ENCODE measurements at regions not wholly inside any gene's neighbourhood (a gene's known extent, or its start where the extent isn't known, plus 50 kb on each side); places are given as distances from the start of the nearest gene placed in this dataset.

DNA sequence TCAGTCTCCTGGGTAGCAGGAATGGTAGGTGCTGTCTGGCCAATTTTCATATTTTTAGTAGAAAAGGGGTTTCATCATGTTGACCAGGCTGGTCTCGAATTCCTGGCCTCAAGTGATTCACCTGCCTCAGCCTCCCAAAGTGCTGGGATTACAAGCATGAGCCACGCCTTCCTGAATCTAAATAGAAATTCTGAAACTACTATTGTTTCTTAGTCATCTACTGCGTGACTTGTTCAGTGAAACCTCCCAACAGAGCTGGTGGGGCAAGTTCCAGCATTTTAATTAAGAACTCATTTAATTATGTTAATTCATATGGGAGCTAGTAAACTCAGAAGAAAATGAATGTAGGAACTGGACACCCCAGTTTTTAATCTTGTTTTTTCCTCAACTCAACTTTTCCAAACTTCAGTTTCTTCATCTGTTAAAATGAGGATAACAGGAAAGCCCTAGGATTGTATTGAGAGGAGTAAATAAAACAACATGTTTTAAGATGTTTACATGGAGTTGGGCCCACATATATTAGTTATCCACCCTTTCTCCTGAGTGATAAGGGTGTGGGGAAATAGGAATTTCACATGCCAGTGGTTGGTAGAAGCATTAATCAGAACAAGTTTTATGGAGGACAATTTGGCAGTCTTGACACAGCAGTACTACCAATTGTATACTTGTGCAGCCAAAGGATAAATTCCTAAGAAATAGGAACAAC is 335.8 kb upstream of the E2F7 start:
- no peak for DNase-seq

DNA sequence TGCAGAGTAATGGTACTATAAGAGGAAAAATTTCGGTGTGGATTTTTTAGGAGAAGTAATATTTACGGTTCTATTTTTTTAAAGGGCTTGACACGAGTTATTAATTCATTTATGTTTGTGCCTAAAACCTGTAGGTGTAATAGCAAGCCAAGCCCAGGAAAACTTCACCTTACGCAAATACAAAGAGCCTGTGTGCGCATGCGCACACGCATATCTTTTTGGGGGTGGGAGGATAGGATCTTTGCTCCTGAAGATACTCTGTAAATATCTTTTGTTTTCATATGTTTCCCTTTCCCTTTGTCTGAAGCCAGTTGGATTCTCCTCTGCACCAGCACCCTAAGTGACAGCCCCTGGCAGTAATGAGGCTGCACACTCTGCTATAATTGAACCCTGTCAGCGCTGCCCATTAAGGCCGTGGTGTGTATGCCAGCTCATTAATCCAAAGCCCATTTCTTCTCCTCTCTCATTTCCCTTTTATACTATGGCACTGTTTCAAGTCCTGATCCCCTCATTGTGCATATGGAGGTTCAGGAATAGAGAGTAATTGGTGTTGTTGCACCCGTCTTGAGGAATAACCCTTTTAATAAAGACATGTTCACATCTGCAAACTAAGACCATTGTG is 327.2 kb upstream of the E2F7 start:
- no peak for DNase-seq

DNA sequence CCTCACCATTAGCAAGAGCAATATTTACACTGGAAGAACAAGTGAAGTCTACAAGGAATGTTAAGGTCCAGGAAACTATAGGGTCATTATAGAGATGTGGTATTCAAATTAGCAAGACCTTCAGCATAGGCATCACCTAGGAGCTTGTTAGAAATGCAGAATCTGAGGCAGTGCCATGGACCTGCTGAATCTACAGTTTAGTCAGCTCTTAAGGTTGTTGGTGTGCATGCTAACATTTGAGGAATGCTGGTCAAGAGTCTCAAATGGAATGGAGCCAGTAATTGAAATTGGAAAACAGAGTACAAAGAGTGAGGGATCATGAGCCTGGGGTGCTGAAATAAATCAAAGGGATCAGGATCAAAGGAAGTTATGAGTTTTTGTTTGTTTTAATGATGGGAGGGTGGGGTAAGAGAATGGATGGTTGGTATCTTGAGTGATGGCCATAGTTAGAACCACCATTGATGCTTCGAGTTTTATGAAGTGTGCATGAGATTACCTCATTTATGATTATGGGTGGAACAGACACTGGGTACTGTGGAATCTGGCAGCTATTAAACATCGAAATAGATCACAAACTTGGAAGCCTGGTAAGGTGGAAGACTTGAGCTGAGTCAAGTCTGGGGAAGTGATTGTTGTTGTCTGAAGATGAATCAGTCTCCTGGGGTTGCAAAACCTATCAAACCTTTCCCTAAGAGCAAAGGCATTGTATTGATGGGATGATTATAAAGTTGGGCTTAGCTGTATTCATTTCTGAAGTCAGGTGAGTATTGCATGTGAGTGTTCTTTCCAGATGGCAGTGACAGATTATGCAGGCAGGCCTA is 323.3 kb upstream of the E2F7 start:
- DNase-seq: no peak

DNA sequence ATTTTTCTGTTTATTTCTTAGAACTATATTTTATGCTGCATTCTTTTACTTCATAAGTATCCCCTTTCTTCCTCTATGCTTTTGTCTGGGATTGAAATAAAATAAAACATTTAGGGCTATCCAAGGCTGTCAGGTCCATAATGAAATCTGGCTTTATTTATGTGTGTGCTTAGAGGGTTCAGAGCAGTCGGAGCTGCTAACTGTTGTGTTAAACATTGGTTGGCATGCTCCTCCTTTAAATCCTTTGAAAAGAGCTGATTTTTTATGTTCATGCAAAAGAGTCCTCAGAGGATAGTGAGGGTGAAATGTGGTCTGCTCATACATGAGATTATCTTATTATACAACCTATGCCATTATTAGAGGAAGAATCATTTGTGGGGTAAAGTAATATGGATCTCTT is 322.3 kb upstream of the E2F7 start:
- DNase-seq: no peak

- no peak for DNase-seq
Measured at GRCh38 chr12:77387214-77387613, 321.8 kb upstream of the E2F7 start.

DNA sequence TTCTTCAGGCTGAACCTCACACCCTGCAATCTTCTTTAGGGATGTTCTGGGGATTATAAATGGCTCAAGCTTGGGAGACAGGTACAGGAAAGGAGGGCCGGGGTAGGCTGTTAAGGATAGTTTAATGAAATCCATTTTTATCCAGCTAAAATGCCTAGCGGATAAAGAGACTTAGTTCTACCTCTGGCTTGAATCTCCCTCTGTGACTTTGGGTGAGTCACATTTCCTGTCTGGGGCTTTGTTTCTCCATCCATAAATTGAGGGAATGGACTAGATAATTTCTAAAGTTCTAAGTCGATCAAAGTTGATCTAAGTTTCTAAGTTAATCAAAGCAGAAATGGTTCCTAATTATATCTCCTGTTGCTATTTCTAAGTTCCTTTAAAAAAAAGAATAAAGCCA is 319.6 kb upstream of the E2F7 start:
- no peak for DNase-seq

DNA sequence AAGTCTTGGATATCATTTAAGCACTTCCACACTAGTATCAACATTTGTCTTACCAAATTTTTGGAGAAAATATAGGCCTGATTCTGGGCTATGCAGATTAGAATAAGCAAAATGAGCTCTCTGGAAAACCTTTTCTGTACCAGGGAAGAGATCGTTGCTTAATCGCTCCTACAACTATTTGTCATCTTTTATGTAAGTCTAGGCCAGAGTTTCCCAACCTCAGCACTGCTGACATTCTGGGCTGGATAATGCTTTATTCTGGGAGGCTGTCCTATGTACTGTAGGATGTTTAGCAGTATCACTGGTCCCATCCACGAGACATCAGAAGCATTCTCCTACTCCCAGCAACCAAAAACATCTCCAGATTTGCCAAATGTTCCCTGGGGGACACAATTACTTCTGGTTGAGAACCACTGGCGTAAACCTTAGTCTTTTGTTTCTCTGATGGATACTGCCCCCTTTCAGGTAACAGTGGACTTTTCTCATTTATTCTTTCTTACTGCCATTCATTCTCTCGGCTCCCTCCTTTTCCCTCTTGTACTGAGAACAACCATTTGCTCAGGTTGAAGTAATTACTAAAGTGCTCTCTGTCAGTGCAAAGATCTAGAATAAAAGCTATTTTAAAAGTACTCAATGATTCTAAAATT is 316.9 kb upstream of the E2F7 start:
- no peak for DNase-seq

DNA sequence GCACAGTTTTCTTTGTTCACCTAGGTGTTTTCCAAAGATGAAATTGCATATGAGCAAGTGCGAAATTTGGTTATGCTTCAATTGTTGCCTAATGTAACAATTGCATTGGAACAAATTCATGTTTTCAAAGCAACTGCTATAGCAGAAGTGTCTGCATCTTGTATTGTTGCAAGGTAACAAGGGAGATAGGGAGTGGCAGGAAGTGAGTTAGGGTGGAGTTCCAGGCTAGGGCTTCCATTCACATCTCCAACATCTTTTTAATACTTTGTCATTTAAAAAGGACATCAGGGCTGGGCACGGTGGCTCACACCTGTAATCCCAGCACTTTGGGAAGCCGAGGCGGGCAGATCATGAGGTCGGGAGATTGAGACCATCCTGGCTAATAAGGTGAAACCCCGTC is 312.3 kb upstream of the E2F7 start:
- no peak for DNase-seq

- no peak for DNase-seq
Measured at GRCh38 chr12:77377116-77377515, 311.7 kb upstream of the E2F7 start.

- DNase-seq: no peak
Measured at GRCh38 chr12:77374673-77375072, 309.3 kb upstream of the E2F7 start.

GRCh38 chr12:77372494-77372893 is 307.1 kb upstream of the E2F7 start:
- DNase-seq: no peak

DNA sequence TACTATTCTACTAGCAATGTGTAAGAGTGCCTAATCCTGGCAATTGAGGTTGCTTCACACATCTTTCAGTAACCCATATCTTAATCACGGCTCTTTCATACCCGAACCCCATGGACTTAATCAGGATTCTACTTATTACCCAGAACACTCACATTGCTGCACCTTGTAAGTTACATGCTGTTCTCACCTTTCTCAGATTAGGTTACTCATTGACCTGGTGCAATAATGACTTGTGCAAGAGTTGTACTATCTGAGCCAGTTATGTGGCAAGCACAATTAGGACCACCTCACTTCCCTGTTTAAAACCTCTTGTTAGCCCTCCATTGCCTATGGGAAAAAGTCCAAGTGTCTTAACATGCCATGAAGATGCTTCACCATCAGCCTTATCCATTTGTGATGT is 306.7 kb upstream of the E2F7 start:
- DNase-seq: no peak

- DNase-seq: no peak
Measured at GRCh38 chr12:77368379-77368778, 303.0 kb upstream of the E2F7 start.

DNA sequence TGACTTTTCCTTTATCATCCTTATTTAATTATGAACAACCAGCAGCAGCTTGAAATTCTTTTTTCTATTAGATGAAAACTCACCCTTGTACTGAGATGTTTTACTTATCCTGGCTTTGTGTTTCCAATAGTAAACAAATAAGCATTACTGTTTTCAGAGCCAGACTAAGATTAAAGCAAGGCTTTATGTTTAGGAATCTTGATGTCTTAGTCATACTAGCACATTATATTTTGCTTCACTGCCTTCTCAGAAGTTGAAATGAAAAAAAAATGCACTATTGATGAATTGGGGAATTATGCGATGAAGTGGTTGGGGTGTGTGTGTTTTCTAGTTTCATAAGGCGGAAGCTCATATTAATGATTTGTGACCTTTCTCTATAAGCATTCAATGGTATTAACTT is 301.2 kb upstream of the E2F7 start:
- no peak for DNase-seq

DNA sequence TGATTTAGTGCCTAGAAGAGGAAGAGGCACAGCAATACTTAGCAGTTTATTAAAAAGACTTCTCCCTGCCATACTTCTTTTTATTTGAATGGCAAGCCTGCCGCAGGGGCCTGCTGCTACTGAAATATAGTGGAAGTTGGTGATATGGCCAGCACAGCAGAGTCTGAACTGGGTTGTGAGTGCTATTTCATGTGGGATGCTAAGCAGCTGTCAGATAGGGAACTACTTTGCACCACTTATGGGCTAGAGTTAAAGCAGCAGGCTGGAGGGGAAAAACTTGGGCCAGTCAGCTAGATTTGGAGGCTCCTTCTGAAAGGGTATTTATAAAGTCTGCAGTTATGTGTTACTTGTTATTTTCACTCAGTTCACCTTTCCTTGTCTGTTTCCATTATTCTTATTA is 299.0 kb upstream of the E2F7 start:
- no peak for DNase-seq

- no peak for DNase-seq
Measured at GRCh38 chr12:77362509-77363210, 297.3 kb upstream of the E2F7 start.

DNA sequence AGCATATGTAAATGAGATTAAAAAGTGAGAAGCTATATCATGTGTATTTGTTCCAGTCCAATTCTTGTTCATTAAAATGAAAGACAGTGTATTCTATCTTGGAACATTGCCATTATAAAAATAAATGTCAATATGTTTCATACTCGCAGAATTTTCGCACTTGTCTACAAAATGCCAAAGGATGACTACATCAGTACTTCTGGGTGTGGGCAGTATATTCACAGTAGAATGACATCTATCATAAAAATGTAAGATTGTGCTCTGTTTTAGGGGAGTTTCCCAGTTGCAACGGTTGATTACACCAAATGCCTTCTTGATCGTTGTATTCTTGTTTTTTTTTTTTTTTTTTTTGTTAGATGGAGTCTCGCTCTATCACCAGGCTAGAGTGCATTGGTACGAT is 292.3 kb upstream of the E2F7 start:
- no peak for DNase-seq

- DNase-seq: no peak
Measured at GRCh38 chr12:77354766-77355362, 289.5 kb upstream of the E2F7 start.

DNA sequence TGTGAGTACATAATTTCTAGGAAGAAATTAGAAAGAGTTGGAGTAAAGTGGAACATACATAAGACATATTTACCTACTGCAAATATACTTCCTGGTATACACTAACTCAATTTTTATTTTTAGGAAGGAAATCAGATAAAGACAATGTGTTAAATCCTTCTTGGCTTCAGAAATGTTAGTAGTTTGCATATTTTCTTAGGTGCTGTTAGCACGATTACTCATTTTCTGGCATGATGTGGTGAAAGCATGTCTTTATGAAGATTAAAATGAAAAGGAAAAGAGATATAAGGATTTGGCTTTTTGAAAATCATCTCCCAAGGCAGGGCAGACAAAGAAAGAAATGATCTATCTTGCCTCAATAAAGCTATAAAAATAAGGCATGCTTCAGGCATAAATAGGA is 287.6 kb upstream of the E2F7 start:
- no peak for DNase-seq

- DNase-seq: no peak
Measured at GRCh38 chr12:77351860-77352259, 286.5 kb upstream of the E2F7 start.

DNA sequence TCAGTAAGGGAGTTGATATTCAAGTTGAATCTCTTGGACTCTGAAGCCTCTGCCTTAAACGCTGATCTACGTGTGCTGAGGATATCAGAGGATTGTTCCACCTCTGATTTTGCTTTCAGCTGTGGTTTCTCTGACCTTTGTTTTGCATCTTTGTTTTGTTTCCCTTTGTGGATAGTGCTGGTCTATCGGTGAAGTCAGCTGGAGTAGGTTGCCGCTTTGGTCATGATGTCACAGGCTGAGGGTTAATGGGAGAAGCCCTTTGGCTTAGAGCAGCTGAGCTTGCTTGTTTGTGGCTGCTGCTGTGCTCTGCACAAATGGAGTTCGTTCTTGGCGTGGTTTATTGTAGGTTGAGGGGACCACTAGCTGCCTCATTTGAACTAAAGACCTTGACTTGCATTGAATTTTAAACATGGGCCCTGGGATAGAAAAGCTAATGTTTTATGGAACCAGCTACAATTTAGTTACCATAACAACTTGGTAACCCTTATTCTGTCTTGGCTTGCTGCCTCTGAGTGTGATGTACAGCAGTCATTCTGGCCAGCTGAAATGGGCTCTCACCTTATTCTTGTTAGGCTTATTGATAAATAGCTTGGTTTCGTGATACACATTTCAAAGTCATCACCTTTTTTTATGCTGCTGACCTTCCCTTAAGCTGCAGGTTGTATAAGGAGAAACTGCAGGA is 284.5 kb upstream of the E2F7 start:
- DNase-seq: no peak

- DNase-seq: no peak
Measured at GRCh38 chr12:77347017-77347416, 281.6 kb upstream of the E2F7 start.

Measured in DMS79 treated with DMSO at 0.1 percent for 48 hours (cell line).